ENCODE measurements at regions not wholly inside any gene's neighbourhood (a gene's known extent, or its start where the extent isn't known, plus 50 kb on each side); places are given as distances from the start of the nearest gene placed in this dataset.

- no peak for TF ChIP-seq CTCF (conservative IDR thresholded peaks at IDR 0.05 in 1 of 2, IDR thresholded peaks at IDR 0.05 in 1 of 2; ENCODE audit: low read depth in 1 of 2, low read length in 2 of 2)
- TF ChIP-seq EZH2 (IDR thresholded peaks at IDR 0.05; ENCODE audit: low read length, missing control alignments) = no peak
Measured at GRCh38 chr7:17086403-17086802, 204.6 kb upstream of the AGR3 start.

Data from fibroblast of lung (primary cell).